Urinary bladder (tissue), 3 donors: ENCODE measurements at regions not wholly inside any gene's neighbourhood (a gene's known extent, or its start where the extent isn't known, plus 50 kb on each side); places are given as distances from the start of the nearest gene placed in this dataset.
A peak's percentile ranks its signal among the peaks of the same experiment; 100 is the strongest.
"Not testable (repeated sequence)": the region's sequence is repeated elsewhere in the genome, so short reads cannot be mapped to it uniquely, and the experiment has no call there.

ENCODE experiments used
- DNase-seq: peaks from one replicate; pipeline ENCODE4 v3.0.0-alpha.2; 2015; ENCODE audit errors: extremely low spot score
- H3K27ac ChIP-seq: one replicate; pipeline ENCODE4 v1.5.1; 2013; ENCODE audit warnings: low read depth, mild to moderate bottlenecking, moderate library complexity
- H3K36me3 ChIP-seq: one replicate; pipeline ENCODE4 v1.6.1; 2013; ENCODE audit warnings: mild to moderate bottlenecking, moderate library complexity; ENCODE audit not compliant: insufficient read depth
- H3K4me1 ChIP-seq: one replicate; pipeline ENCODE4 v1.6.1; 2013; ENCODE audit warnings: mild to moderate bottlenecking, moderate library complexity; ENCODE audit not compliant: insufficient read depth
- H3K4me3 ChIP-seq: one replicate; pipeline ENCODE4 v1.5.1; 2013; ENCODE audit warnings: low read depth, low read length
- WGBS: extraction: QIAGEN DNeasy Blood & Tissue Kit; methylation state at CpG from one replicate; pipeline ENCODE4 v1.1.7; 2013; 5-methylcytosine and 5-hydroxymethylcytosine counted together
- donor health status: healthy with polysubstance abuse.
- donor health status: healthy.

- not testable (repeated sequence) for H3K4me1 ChIP-seq, DNase-seq, H3K4me3 ChIP-seq, H3K36me3 ChIP-seq, H3K27ac ChIP-seq
- WGBS: 22% methylated on average over 1 of the region's 1 CpG
Measured at GRCh38 chr2:212715411-212715810, 176.8 kb upstream of the ERBB4 start.

DNA sequence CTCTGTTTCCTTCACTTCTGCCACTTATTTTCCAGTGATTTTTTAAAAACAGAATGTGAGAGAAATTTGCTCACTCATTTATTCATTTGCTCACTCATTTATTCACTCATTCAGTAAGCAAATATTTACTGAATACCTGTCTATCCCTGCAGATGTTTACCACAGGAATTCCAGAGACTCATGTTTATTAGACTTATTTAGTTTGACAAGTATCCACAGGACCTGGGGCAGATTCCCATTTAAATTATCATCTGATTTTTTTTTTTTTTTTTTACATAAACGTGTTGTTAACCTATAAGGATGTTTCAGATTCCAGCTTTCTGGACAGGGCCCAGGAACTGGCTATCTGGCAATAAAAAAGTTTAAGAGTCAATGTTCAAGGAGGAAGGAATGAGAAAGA lies 175.1 kb upstream of the ERBB4 start:
- 17% methylated on average over 1 of the region's 1 CpG for WGBS
- Histone ChIP-seq H3K4me3 (no peak overlapping the region), H3K27ac (no peak overlapping the region), H3K36me3 (no peaks in the 10 kb centered on the region), H3K4me1 (no peaks in the 10 kb centered on the region)
- no peak for DNase-seq

DNA sequence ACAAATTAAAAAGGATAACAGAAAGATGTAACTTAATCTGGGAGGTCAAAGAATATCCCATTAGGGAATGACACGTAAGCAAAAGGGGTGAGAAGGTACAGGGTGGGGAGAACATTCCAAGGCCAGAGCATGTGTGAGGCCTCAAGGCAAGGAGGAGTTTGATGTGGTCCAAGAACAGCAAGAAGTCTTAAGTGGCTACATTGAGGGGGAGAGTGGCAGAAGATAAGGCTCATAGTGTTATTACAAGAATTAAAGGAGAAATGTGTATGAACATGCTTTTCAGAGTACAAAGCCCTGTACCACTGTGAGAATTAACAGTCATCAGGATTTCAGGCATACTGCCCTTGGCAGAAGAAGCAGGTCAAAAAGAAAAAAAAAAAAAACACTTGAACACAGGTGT lies 174.4 kb upstream of the ERBB4 start:
- no peak overlapping the region for H3K4me3 ChIP-seq
- no peaks in the 10 kb centered on the region for H3K4me1 ChIP-seq
- no peak overlapping the region for H3K27ac ChIP-seq
- no peak for DNase-seq
- WGBS: 74% methylated on average over 1 of the region's 1 CpG
- no peaks in the 10 kb centered on the region for H3K36me3 ChIP-seq

DNA sequence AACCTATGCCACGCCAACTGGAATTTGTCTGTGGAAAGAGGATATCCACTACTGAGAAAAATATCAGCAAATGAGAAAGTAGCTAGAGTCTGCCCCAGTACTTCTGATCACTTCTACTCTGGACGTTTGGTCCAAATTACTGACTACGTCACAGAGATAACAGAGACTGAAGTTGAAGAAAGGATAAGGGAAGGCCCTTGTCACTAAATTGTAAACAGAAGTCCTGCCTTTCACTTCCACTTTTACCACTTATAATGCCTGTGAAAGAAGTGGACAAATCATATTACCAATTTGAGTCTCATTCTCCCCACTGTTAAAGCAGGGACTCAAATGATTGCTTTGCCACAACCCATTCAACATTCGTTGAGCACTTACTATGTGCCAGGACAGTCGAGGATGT lies 173.9 kb upstream of the ERBB4 start:
- no peaks in the 10 kb centered on the region for H3K4me1 ChIP-seq
- WGBS: 62% methylated on average over 5 of the region's 5 CpGs
- H3K36me3 ChIP-seq: no peaks in the 10 kb centered on the region
- DNase-seq: no peak
- no peak overlapping the region for H3K4me3 ChIP-seq
- H3K27ac ChIP-seq: no peak overlapping the region

DNA sequence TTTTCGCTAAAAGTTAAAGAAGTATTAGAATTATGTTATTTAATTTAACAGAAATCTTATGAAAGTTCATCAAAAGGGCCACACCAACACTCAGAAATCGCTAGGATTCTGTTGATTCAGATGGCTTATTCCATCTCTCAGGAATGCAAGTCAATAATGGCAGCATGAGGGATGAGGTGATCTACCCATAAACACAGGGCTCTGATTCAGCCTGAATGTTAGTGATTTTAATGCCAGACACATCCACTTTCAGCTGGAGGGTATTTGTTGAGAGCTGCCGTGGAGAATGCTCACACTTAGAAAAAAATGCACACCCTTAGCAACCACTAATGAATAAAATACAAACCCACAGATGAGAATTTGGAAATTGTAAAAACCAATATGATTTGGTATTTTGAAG lies 173.3 kb upstream of the ERBB4 start:
- Histone ChIP-seq H3K4me3 (no peak overlapping the region), H3K4me1 (no peaks in the 10 kb centered on the region), H3K36me3 (no peaks in the 10 kb centered on the region), H3K27ac (no peak overlapping the region)
- 62% methylated on average over 3 of the region's 3 CpGs for WGBS
- no peak for DNase-seq

DNA sequence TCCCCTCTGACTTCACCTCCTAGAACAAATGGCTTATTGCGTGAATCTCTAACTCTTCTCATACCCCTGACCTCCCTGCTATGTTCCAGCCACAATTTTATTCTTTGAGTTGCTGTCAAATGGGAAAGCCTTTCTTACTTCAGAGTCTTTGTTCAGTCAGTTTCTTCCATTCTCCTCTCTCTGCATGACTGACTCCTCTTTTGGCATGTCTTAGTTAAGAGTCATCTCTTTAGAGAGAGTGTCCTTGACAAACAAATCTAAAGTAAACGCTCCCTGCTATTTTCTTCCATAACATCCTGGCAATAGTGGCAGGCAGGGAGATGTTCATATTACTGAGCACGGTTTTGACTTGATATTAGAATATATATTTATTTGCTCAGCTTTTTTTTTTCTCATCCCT lies 170.7 kb upstream of the ERBB4 start:
- H3K4me1 ChIP-seq: no peaks in the 10 kb centered on the region
- no peak overlapping the region for H3K4me3 ChIP-seq

GRCh38 chr2:212708355-212708754 lies 169.8 kb upstream of the ERBB4 start:
- WGBS: 49% methylated on average over 2 of the region's 2 CpGs
- DNase-seq: no peak
- Histone ChIP-seq H3K36me3 (no peaks in the 10 kb centered on the region), H3K27ac (no peak overlapping the region), H3K4me1 (no peaks in the 10 kb centered on the region), H3K4me3 (no peak overlapping the region)

More for the DNA sequence above, 170.7 kb upstream of the ERBB4 start:
- WGBS: 78% methylated on average over 3 of the region's 3 CpGs
- no peak for DNase-seq
- Histone ChIP-seq H3K27ac (no peak overlapping the region), H3K36me3 (no peaks in the 10 kb centered on the region)

- Histone ChIP-seq H3K4me3 (no peak overlapping the region), H3K27ac (no peak overlapping the region), H3K36me3 (no peaks in the 10 kb centered on the region), H3K4me1 (no peaks in the 10 kb centered on the region)
- no peak for DNase-seq
- WGBS: 70% methylated on average over 1 of the region's 1 CpG
Measured at GRCh38 chr2:212695426-212695825, 156.8 kb upstream of the ERBB4 start.

DNA sequence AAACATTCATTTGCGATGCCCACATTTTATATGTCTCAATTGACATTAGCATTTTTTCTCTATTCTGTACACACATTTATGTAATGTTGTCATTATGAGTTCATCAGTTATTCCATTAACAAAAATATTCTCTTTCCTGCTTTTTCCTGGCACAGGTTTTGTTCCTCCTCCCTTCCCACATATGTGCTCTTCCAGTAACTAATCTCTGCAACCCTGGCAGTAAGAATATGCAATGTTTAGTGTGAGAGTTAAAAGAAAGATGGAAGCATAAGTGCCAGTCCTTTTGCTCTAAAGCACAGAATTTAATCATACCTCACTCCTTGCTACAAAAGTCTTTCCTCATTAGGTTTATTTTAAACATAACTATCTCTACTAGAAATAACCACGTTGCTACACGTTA lies 155.8 kb upstream of the ERBB4 start:
- H3K4me1 ChIP-seq: no peaks in the 10 kb centered on the region
- DNase-seq: no peak

GRCh38 chr2:212692466-212692865 lies 153.9 kb upstream of the ERBB4 start:
- DNase-seq: no peak
- Histone ChIP-seq H3K36me3 (no peaks in the 10 kb centered on the region), H3K4me1 (no peaks in the 10 kb centered on the region), H3K4me3 (no peak overlapping the region), H3K27ac (no peak overlapping the region)
- 54% methylated on average over 3 of the region's 3 CpGs for WGBS

More for the DNA sequence above, 155.8 kb upstream of the ERBB4 start:
- 45% methylated on average over 3 of the region's 3 CpGs for WGBS
- Histone ChIP-seq H3K4me3 (no peak overlapping the region), H3K27ac (no peak overlapping the region), H3K36me3 (no peaks in the 10 kb centered on the region)

DNA sequence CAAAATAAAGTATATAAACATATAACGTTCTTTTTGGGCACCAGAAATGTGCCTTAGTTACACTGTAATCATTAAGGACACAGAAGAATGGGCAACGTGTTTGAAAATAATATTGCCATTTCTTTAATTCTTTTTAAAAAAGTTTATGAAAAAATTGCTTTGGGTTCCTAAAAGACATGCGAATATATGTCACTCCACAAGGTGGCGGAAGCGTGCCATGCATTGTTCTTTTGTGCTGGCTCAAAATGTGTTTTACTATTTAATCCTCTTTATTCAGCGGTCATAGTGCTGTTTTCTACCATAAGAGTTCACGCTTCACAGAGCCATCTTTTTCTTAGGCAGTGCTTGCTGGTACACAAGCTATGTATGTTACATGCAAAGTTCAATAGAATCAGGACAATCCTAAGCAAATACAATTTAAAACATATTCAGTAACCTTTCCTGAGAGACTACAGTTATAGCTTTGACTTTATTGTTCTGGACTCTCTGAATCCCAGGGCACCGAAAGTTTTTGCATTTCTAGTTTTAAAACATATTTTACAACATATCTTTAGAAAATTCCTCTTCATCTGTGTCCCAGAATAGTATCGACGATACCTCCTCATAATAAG lies 147.8 kb upstream of the ERBB4 start:
- peak; percentile 56 for DNase-seq
- no peaks in the 10 kb centered on the region for H3K36me3 ChIP-seq
- H3K27ac ChIP-seq: no peak overlapping the region
- WGBS: 16% methylated on average over 10 of the region's 10 CpGs
- no peak overlapping the region for H3K4me3 ChIP-seq
- no peaks in the 10 kb centered on the region for H3K4me1 ChIP-seq

- H3K4me1 ChIP-seq: no peaks in the 10 kb centered on the region
- WGBS: 61% methylated on average over 6 of the region's 6 CpGs
- no peak overlapping the region for H3K27ac ChIP-seq
- DNase-seq: no peak
- H3K4me3 ChIP-seq: no peak overlapping the region
- H3K36me3 ChIP-seq: no peaks in the 10 kb centered on the region
Measured at GRCh38 chr2:212683346-212684097, 144.9 kb upstream of the ERBB4 start.

DNA sequence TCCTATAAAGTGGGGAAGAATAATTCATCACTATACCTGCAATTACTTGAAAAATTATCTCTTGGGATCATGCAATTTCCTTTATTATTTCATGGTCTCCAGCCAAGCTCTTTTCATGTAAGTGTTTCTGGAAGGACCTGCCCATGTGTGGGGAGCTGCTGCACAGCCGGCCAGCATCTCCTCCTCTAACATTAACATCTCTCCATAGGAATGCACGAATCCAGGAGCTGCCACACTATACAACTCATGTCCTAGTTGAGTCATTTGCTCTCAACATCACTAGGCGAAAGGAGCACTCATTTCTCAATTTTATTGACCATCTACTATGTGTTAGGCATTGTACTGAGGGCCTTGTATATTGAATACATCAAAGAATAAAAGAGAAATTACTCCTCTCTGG lies 144.3 kb upstream of the ERBB4 start:
- no peak for DNase-seq
- no peak overlapping the region for H3K4me3 ChIP-seq
- 72% methylated on average over 3 of the region's 3 CpGs for WGBS
- H3K4me1 ChIP-seq: no peaks in the 10 kb centered on the region
- H3K36me3 ChIP-seq: no peaks in the 10 kb centered on the region
- H3K27ac ChIP-seq: no peak overlapping the region

DNA sequence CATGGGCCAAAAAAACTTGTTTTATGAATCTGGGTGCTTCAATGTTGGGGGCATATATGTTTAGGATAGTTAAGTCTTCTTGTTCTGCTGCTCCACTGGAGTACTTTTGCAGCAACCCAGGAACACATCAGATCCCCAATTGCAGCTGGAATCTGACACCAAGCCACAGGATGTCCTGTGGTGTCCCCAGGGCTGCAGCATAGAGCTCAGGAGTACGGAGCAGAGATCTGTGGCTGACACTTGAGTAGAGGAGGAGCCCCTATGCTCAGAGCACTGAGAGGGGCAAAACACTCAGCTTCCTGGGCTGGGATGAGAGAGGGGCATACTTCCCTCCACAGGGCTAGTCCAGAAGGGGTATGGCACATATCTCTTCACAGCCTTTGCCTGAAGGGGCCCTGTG lies 138.9 kb upstream of the ERBB4 start:
- no peak overlapping the region for H3K27ac ChIP-seq
- no peak for DNase-seq
- H3K36me3 ChIP-seq: no peaks in the 10 kb centered on the region
- no peaks in the 10 kb centered on the region for H3K4me1 ChIP-seq
- WGBS: 19% methylated on average over 1 of the region's 1 CpG
- H3K4me3 ChIP-seq: no peak overlapping the region
